Mucosa of descending colon (tissue), 3 donors: ENCODE measurements at regions not wholly inside any gene's neighbourhood (a gene's known extent, or its start where the extent isn't known, plus 50 kb on each side); places are given as distances from the start of the nearest gene placed in this dataset.

Source experiments
- ATAC-seq: fragments of 200-7000 bp; cut with Tn5 transposase; one replicate; pipeline ENCODE4 v1.9.1; 2020; ENCODE audit warnings: mild to moderate bottlenecking, moderate library complexity
- DNase-seq, 3 donors: peaks; one replicate each; pipeline ENCODE4 v3.0.0-alpha.2; 2020
- H3K36me3 ChIP-seq: fragments of 200-600 bp; one replicate; pipeline ENCODE4 v1.8.0; 2021; ENCODE audit warnings: low read depth, mild to moderate bottlenecking
- H3K4me1 ChIP-seq: fragments of 200-600 bp; one replicate; pipeline ENCODE4 v1.8.0; 2021; ENCODE audit warnings: low read depth, mild to moderate bottlenecking
- H3K4me3 ChIP-seq: fragments of 200-600 bp; one replicate; pipeline ENCODE4 v1.8.0; 2021; ENCODE audit warnings: mild to moderate bottlenecking
- H3K9me3 ChIP-seq: fragments of 200-600 bp; one replicate; pipeline ENCODE4 v1.8.0; 2021; ENCODE audit warnings: mild to moderate bottlenecking
- CTCF ChIP-seq: fragments of 200-600 bp; IDR thresholded peaks from one replicate; pipeline ENCODE4 v1.8.0; 2022; ENCODE audit warnings: antibody characterized with exemption, mild to moderate bottlenecking
- intact Hi-C, 2 donors: fragments of 100-400 bp; cut with DNase I in 1 of 2; cut with micrococcal nuclease in 1 of 2; formaldehyde crosslinking; loops; one replicate each; pipeline versions ENCODE4 v1.11.0 to v1.11.1; 2022; cut with DNase I, micrococcal nuclease
- donor health status: DM: no; HTN: no; CAD: no; lungs with moderate emphysema.
- donor health status: DM: no; HTN: no; CAD: no.
- donor health status: DM: no; HTN: yes; CAD: no.

DNA sequence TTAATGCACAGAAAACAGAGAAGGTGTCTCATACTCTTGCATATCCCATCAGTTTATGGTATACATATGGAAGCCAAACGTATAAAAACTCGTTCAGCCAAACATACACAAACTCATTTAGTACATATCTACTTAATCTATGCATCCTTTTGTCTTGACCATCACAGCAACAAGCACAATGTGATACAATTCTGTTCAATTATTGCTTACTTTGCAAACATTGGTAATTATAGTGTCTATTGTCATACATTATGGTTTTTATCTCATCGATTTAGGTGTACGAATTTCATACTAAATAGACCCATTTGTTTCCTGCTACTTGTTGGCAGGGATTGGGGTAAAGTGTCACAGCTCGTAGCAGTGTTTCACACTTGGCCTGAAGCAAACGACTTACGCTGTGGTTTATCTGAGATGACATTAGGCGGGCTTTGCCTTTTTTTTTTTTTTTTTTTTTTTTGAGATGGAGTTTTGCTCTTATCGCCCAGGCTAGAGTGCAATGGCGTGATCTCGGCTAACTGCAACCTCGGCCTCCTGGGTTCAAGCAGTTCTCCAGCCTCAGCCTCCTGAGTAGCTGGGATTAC is 425.9 kb upstream of the JARID2 start:
- Histone ChIP-seq H3K9me3 (no peaks in the 10 kb centered on the region), H3K4me1 (peaks cover 6% of the 10 kb centered on the region), H3K4me3 (no peak overlapping the region), H3K36me3 (no peaks in the 10 kb centered on the region)
- intact Hi-C loops, result no loop called here
- no peak for DNase-seq
- TF ChIP-seq CTCF, result no peak
- ATAC-seq, result no peak

DNA sequence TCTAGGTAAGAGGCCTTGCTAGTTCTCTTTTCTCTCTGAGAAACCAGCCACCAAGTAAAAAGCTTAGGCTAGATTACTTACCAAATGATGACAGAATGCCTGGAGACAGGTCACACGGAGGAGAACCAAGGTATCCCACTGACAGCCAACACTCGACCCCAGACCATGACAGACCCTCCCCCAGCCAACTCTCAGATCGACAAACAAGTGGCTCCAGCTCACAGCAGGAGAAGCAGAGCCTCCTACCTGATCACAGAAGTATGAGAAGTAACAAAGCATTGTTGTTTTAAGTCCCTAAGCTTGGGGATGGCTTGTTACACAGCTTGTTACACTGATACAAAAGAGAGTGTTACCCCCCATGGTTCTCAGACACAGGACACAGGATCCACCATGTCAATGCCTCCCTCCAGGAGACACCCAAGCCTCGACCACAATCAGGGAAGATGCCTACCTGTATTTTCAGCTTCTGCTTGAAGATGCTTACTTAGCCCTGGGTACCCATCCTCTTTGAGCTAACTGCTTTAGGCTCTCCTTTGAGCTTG is 423.8 kb upstream of the JARID2 start:
- Histone ChIP-seq H3K4me3 (no peak overlapping the region), H3K9me3 (no peaks in the 10 kb centered on the region), H3K4me1 (peaks cover 22% of the 10 kb centered on the region), H3K36me3 (no peaks in the 10 kb centered on the region)
- ATAC-seq, result no peak
- TF ChIP-seq CTCF, result no peak
- intact Hi-C loops, result no loop called here
- no peak for DNase-seq

- no peaks in the 10 kb centered on the region for H3K9me3 ChIP-seq
- intact Hi-C loops, result no loop called here
- TF ChIP-seq CTCF, result no peak
- no peak for ATAC-seq
- H3K4me1 ChIP-seq, result peaks cover 24% of the 10 kb centered on the region
- DNase-seq, result no peak
- H3K36me3 ChIP-seq, result no peaks in the 10 kb centered on the region
- no peak overlapping the region for H3K4me3 ChIP-seq
These were observed 423.2 kb upstream of the JARID2 start for GRCh38 chr6:14822679-14823078.

DNA sequence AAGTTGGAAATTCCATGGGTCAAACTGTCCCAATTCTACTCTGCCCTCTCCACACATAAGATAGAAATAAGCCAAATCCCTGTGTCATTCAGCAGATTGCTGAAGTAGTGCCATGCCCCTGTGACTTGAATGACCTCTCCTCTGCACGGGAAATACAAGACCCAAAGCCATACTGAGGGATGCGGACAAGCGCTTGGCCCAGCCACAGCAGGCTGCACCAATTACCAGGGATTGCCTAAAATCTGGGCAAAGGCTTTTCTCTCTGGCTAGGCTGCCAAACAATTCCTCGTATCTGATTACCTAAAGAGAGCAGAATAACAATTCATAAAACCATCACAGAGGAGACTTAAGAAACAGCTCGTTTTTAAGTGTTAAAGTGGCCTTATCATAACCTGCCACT is 421.8 kb upstream of the JARID2 start:
- no peak for ATAC-seq
- Histone ChIP-seq H3K4me1 (peaks cover 18% of the 10 kb centered on the region), H3K4me3 (no peak overlapping the region), H3K36me3 (no peaks in the 10 kb centered on the region), H3K9me3 (no peaks in the 10 kb centered on the region)
- intact Hi-C loops, result no loop called here
- TF ChIP-seq CTCF, result no peak
- no peak for DNase-seq

DNA sequence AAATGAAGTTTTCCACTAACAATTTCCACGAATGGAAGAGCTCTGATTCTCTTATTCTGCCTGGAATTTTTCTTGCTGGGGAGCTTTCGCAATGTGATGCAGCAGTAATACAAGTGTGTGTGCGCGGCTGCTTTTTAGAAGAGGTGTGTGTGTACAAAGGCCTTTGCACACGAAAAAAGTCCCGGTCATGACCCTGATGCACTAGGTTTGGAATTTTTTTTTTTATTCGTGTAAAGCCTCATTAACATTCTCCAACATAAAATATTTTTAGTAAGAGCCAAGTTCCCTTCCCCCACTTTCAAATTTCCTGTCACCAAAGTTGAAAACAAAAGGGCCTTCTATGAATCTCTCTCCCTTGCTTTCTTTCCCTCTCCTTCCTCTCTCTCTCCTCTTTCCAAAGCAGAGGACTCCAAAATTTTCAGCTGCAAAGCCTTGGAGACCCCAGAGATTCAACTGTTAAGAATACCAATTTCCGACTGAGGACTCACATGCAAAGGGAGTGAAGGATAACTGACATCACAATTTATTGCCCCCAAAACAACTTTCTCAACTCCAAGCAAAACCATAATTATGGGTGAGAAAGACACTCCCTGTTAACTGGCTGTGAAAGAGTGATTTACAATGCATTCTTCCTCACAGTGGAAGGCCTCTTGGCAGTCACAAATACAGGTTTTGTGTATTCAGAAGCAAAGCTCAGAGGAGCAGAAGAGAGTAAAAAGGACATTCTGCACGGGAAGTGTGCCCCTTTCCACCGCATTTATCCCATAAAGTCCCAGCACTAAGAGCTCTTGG is 421.2 kb upstream of the JARID2 start:
- Histone ChIP-seq H3K36me3 (no peaks in the 10 kb centered on the region), H3K4me3 (no peak overlapping the region), H3K4me1 (peaks cover 18% of the 10 kb centered on the region), H3K9me3 (no peaks in the 10 kb centered on the region)
- no peak for TF ChIP-seq CTCF
- peak; percentile 72 for ATAC-seq
- intact Hi-C loops, result no loop called here
- peak in 1 of 3 donors; percentile 26 for DNase-seq
